Spleen (tissue), 11 donors: ENCODE measurements at regions not wholly inside any gene's neighbourhood (a gene's known extent, or its start where the extent isn't known, plus 50 kb on each side); places are given as distances from the start of the nearest gene placed in this dataset.

ENCODE experiments used
- DNase-seq: peaks from one replicate; pipeline ENCODE4 v3.0.0-alpha.2; 2020
- H3K27ac ChIP-seq, 8 donors: fragments of 200-600 bp; sonication (generic) in 7 of 8; 1 replicate in 4 of 8; 2 replicates in 4 of 8; pipeline versions ENCODE4 v1.5.0 to v1.8.0; 2016 to 2021; ENCODE audit warnings: inconsistent platforms in 4 of 8, mild to moderate bottlenecking in 4 of 8, moderate library complexity in 1 of 8
- H3K27me3 ChIP-seq, 7 donors: fragments of 200-600 bp; sonication (generic) in 6 of 7; replicated peaks in 1 of 7; 1 replicate in 4 of 7; 2 replicates in 3 of 7; pipeline versions ENCODE4 v1.5.0 to v1.8.0; 2016 to 2021; ENCODE audit warnings: inconsistent platforms in 3 of 7, mild to moderate bottlenecking in 1 of 7
- H3K36me3 ChIP-seq, 6 donors: fragments of 200-600 bp; sonication (generic) in 5 of 6; 1 replicate in 4 of 6; 2 replicates in 2 of 6; pipeline versions ENCODE4 v1.5.0 to v1.8.0; 2016 to 2021; ENCODE audit warnings: inconsistent platforms in 2 of 6
- H3K4me1 ChIP-seq, 6 donors: fragments of 200-600 bp; sonication (generic) in 5 of 6; 1 replicate in 3 of 6; 2 replicates in 3 of 6; pipeline versions ENCODE4 v1.5.0 to v1.8.0; 2016 to 2021; ENCODE audit warnings: inconsistent platforms in 3 of 6
- H3K4me3 ChIP-seq, 8 donors: fragments of 200-600 bp; sonication (generic) in 7 of 8; 1 replicate in 4 of 8; 2 replicates in 4 of 8; pipeline versions ENCODE4 v1.5.0 to v1.8.0; 2016 to 2021; ENCODE audit warnings: inconsistent platforms in 4 of 8, mild to moderate bottlenecking in 4 of 8, moderate library complexity in 2 of 8
- H3K9me3 ChIP-seq, 8 donors: fragments of 200-600 bp; sonication (generic) in 7 of 8; 1 replicate in 4 of 8; 2 replicates in 4 of 8; pipeline versions ENCODE4 v1.5.0 to v1.8.0; 2016 to 2021; ENCODE audit warnings: inconsistent platforms in 4 of 8
- CTCF ChIP-seq, 11 experiments: fragments of 200-600 bp in 7 of 11; fragments of 450-650 bp in 4 of 11; sonication (generic) in 4 of 11; IDR thresholded peaks in 8 of 11; conservative IDR thresholded peaks in 3 of 11; 1 replicate in 7 of 11; 2 replicates in 4 of 11; pipeline versions ENCODE4 v1.4.0 to v1.8.0; 2016 to 2021; ENCODE audit warnings: antibody characterized with exemption in 11 of 11, inconsistent platforms in 4 of 11, mild to moderate bottlenecking in 1 of 11
- POLR2A ChIP-seq, 3 donors: fragments of 450-650 bp; IDR thresholded peaks; one replicate each; pipeline ENCODE4 v1.5.1; 2017; ENCODE audit warnings: antibody characterized with exemption in 3 of 3, mild to moderate bottlenecking in 1 of 3
- POLR2AphosphoS5 ChIP-seq, 3 donors: sonication (generic); formaldehyde crosslinking; IDR thresholded peaks; one replicate each; pipeline ENCODE4 v1.5.1; 2017; ENCODE audit warnings: antibody characterized with exemption in 3 of 3
- WGBS, 5 donors: extraction: QIAGEN DNeasy Blood & Tissue Kit in 3 of 5; methylation state at CpG; one replicate each; pipeline versions ENCODE4 v1.1.5 to v1.1.7; 2013 to 2018; 5-methylcytosine and 5-hydroxymethylcytosine counted together
- intact Hi-C: fragments of 100-400 bp; cut with DNase I; formaldehyde crosslinking; loops from one replicate; pipeline ENCODE4 v1.15.0; 2023; ENCODE audit warnings: low total_unique reads
- donor health status: healthy with polysubstance abuse.
- donor health status: DM: no; HTN: no; CAD: no; lungs with moderate emphysema.
- donor health status: DM: no; HTN: no; CAD: no.
- donor health status: Bipolar disorder and iron deficiency.
- donor health status: healthy.
- donor health status: DM: no; HTN: no; CAD: no.
- donor health status: DM: yes; HTN: yes; CAD: no.

GRCh38 chr17:74032222-74032621, 171.3 kb upstream of the RPL38 start:
- Histone ChIP-seq H3K4me1 (no peaks in the 10 kb centered on the region), H3K4me3 (no peak overlapping the region), H3K27ac (no peak overlapping the region), H3K27me3 (peaks cover 0 to 62% (median 0%) of the 10 kb centered on the region in 7 donors), H3K36me3 (no peaks in the 10 kb centered on the region), H3K9me3 (no peaks in the 10 kb centered on the region)
- no peak for TF ChIP-seq POLR2AphosphoS5 (IDR thresholded peaks at IDR 0.05)
- TF ChIP-seq CTCF (IDR thresholded peaks at IDR 0.05 in 8 of 11, conservative IDR thresholded peaks at IDR 0.05 in 3 of 11), result no peak
- TF ChIP-seq POLR2A (IDR thresholded peaks at IDR 0.05), result no peak
- DNase-seq, result no peak
- intact Hi-C loops, result no loop called here
- 51 to 60% (median 53%) methylated on average over 7 of the region's 7 CpGs for WGBS, 5 donors

- Histone ChIP-seq H3K27me3 (peaks cover 0 to 16% (median 0%) of the 10 kb centered on the region in 7 donors), H3K9me3 (no peaks in the 10 kb centered on the region), H3K4me3 (no peak overlapping the region), H3K27ac (no peak overlapping the region), H3K36me3 (no peaks in the 10 kb centered on the region), H3K4me1 (no peaks in the 10 kb centered on the region)
- no peak for TF ChIP-seq POLR2A (IDR thresholded peaks at IDR 0.05)
- WGBS, 5 donors, result 28 to 55% (median 34%) methylated on average over 3 to 4 of the region's 4 CpGs
- no peak for DNase-seq
- intact Hi-C loops, result no loop called here
These were observed 166.2 kb upstream of the RPL38 start for GRCh38 chr17:74037320-74037719.

- no peak for DNase-seq
- Histone ChIP-seq H3K4me3 (no peak overlapping the region), H3K36me3 (no peaks in the 10 kb centered on the region), H3K27ac (no peak overlapping the region), H3K9me3 (no peaks in the 10 kb centered on the region), H3K27me3 (peaks cover 0 to 4% (median 0%) of the 10 kb centered on the region in 7 donors), H3K4me1 (no peaks in the 10 kb centered on the region)
- intact Hi-C loops, result no loop called here
- no peak for TF ChIP-seq POLR2A (IDR thresholded peaks at IDR 0.05)
- 85 to 93% (median 87%) methylated on average over 6 to 9 of the region's 9 CpGs for WGBS, 5 donors
These were observed 163.2 kb upstream of the RPL38 start for GRCh38 chr17:74040291-74040690.

- no peak for DNase-seq
- TF ChIP-seq POLR2AphosphoS5 (IDR thresholded peaks at IDR 0.05), result no peak
- TF ChIP-seq POLR2A (IDR thresholded peaks at IDR 0.05), result no peak
- TF ChIP-seq CTCF (IDR thresholded peaks at IDR 0.05 in 8 of 11, conservative IDR thresholded peaks at IDR 0.05 in 3 of 11), result no peak
- Histone ChIP-seq H3K4me1 (no peaks in the 10 kb centered on the region), H3K27me3 (peaks cover 0 to 3% (median 0%) of the 10 kb centered on the region in 7 donors), H3K27ac (no peak overlapping the region), H3K4me3 (no peak overlapping the region), H3K36me3 (no peaks in the 10 kb centered on the region), H3K9me3 (no peaks in the 10 kb centered on the region)
- 87 to 92% (median 91%) methylated on average over 8 to 12 of the region's 12 CpGs for WGBS, 5 donors
- intact Hi-C loops, result no loop called here
These were observed 162.7 kb upstream of the RPL38 start for GRCh38 chr17:74040729-74041128.

- Histone ChIP-seq H3K9me3 (no peaks in the 10 kb centered on the region), H3K4me1 (no peaks in the 10 kb centered on the region), H3K27ac (no peak overlapping the region), H3K4me3 (no peak overlapping the region), H3K27me3 (peaks cover 0 to 3% (median 0%) of the 10 kb centered on the region in 7 donors), H3K36me3 (no peaks in the 10 kb centered on the region)
- WGBS, 5 donors, result 86 to 93% (median 89%) methylated on average over 14 of the region's 14 CpGs
- no peak for DNase-seq
- intact Hi-C loops, result no loop called here
- TF ChIP-seq CTCF (IDR thresholded peaks at IDR 0.05 in 8 of 11, conservative IDR thresholded peaks at IDR 0.05 in 3 of 11) (no peak), POLR2A (IDR thresholded peaks at IDR 0.05) (no peak), POLR2AphosphoS5 (IDR thresholded peaks at IDR 0.05) (no peak)
These were observed 161.4 kb upstream of the RPL38 start for GRCh38 chr17:74041869-74042640.
